ENCODE measurements at regions not wholly inside any gene's neighbourhood (a gene's known extent, or its start where the extent isn't known, plus 50 kb on each side); places are given as distances from the start of the nearest gene placed in this dataset.

DNA sequence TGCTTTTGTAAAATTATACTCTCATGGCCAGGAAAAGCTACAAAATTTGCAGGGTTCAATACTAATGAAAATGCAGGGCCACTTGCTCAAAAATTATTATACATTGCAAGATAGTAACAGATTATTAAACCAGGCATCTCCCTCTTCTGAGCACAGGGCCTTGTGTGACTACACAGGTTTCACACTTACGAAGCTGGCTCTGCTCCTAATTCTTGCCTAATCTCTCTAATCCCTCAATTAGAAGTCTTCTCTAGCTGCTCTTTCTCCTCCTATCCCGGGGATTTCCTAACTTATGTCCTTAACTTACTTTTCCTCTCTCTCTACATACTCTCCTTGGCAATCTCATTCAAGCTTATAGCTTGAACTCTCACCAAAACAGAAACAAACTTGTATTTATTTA, 168.3 kb downstream of the AREG start:
- no peak for TF ChIP-seq CTCF (IDR thresholded peaks at IDR 0.05; ENCODE audit: low read length)
- TF ChIP-seq EZH2 (IDR thresholded peaks at IDR 0.05; ENCODE audit: borderline replicate concordance, low read length), result no peak
